ENCODE measurements at regions not wholly inside any gene's neighbourhood (a gene's known extent, or its start where the extent isn't known, plus 50 kb on each side); places are given as distances from the start of the nearest gene placed in this dataset.

DNA sequence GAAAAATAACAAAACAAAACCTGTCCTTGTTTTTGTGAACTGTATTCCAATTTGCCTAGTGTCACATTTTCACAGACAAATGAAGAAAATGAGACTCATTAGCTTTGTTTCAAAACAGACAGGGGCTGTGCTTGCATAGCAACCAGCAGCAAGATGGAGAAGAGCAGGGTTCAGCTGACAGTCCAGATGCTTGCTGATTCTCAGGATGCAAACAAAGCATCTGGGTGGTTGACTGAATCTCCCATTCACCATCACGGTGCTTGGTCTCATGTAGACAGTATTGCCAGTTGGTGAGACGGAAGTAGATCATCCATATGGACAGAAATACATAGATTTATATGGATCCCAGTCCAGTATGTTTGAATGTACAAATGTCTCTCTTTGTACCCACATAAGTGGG, 326.8 kb downstream of the CCDC85A start:
- intact Hi-C loops (cut with DNase I; ENCODE audit: low total_unique reads): no loop called here
- H3K27me3 ChIP-seq: no peaks in the 10 kb centered on the region
- H3K27ac ChIP-seq: no peak overlapping the region
- DNase-seq: no peak
- H3K4me1 ChIP-seq: no peaks in the 10 kb centered on the region
- H3K36me3 ChIP-seq: no peaks in the 10 kb centered on the region
- TF ChIP-seq, protein P1, sequence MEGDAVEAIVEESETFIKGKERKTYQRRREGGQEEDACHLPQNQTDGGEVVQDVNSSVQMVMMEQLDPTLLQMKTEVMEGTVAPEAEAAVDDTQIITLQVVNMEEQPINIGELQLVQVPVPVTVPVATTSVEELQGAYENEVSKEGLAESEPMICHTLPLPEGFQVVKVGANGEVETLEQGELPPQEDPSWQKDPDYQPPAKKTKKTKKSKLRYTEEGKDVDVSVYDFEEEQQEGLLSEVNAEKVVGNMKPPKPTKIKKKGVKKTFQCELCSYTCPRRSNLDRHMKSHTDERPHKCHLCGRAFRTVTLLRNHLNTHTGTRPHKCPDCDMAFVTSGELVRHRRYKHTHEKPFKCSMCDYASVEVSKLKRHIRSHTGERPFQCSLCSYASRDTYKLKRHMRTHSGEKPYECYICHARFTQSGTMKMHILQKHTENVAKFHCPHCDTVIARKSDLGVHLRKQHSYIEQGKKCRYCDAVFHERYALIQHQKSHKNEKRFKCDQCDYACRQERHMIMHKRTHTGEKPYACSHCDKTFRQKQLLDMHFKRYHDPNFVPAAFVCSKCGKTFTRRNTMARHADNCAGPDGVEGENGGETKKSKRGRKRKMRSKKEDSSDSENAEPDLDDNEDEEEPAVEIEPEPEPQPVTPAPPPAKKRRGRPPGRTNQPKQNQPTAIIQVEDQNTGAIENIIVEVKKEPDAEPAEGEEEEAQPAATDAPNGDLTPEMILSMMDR (IDR thresholded peaks at IDR 0.05): no peak
- no peaks in the 10 kb centered on the region for H3K9me3 ChIP-seq
- no peak overlapping the region for H3K4me3 ChIP-seq

DNA sequence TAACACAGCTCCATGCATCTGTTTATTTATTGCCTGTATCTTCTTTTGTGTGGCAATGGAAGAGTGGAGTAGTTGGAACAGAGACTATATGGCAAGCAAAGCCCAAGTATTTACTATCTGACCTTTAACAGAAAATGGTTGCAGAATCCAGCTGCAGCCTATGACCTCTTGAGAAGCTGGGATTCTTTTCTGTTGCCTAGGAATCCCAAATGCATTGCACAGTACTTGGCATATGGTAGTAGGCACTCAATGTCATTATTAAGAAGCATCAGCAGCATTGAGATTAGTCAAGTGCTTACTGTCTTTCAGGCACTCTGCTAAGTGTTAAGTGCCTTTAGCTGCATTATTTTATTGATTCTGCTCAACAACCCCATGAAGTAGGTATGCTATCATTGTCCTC, 331.6 kb downstream of the CCDC85A start:
- Histone ChIP-seq H3K9me3 (no peaks in the 10 kb centered on the region), H3K27me3 (no peaks in the 10 kb centered on the region), H3K4me1 (no peaks in the 10 kb centered on the region), H3K36me3 (no peaks in the 10 kb centered on the region), H3K4me3 (no peak overlapping the region), H3K27ac (no peak overlapping the region)
- TF ChIP-seq, protein P1 (IDR thresholded peaks at IDR 0.05): no peak
- intact Hi-C loops (cut with DNase I; ENCODE audit: low total_unique reads): no loop called here
- DNase-seq: no peak

DNA sequence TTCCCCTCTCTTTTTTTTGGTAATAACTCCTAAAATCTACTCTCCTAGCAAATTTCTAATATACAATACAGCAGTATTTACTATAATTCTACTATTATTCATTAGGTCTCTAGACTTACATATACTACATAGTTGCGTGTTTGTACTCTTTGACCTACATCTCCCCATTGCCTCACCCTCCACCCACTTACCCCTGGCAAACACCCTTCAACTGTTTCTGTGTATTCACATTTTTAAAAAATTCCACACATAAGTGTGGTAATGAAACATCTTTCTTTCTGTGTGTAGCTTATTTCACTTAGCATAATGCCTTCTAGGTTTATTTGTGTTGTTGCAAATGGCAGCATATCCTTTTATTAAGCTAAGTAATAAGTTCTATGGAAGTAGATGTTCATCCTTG, 336.0 kb downstream of the CCDC85A start:
- no peaks in the 10 kb centered on the region for H3K36me3 ChIP-seq
- no peaks in the 10 kb centered on the region for H3K9me3 ChIP-seq
- H3K4me3 ChIP-seq: no peak overlapping the region
- H3K4me1 ChIP-seq: no peaks in the 10 kb centered on the region
- no peak overlapping the region for H3K27ac ChIP-seq
- TF ChIP-seq, protein P1 (IDR thresholded peaks at IDR 0.05): no peak
- no peaks in the 10 kb centered on the region for H3K27me3 ChIP-seq
- DNase-seq: no peak
- intact Hi-C loops (cut with DNase I; ENCODE audit: low total_unique reads): no loop called here

DNA sequence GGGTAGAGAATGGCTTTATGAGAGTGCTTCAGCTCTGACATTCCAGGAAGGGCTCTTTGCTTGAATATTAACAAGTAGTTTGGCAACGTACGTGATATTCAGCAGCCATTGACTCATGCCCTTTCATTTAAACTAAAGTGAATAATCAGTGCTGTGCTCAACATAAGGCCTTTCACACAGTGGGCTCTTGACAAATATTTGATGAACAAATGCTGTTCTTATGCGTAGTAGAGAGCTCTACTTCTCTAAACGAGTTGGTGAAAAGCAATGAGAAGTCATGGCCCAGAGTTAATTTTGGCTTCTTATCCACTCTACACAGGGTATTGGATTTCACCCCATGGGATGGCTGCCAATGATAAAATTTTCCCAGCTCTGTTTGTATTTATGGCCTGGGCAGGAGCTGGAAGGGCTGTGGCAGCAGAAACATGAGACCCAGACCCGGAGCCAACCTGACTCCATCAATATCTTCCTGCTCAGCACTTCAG, 338.9 kb downstream of the CCDC85A start:
- Histone ChIP-seq H3K4me1 (no peaks in the 10 kb centered on the region), H3K36me3 (no peaks in the 10 kb centered on the region), H3K9me3 (no peaks in the 10 kb centered on the region), H3K27me3 (no peaks in the 10 kb centered on the region), H3K27ac (no peak overlapping the region), H3K4me3 (no peak overlapping the region)
- intact Hi-C loops (cut with DNase I; ENCODE audit: low total_unique reads): no loop called here
- no peak for DNase-seq
- TF ChIP-seq, protein P1 (IDR thresholded peaks at IDR 0.05): no peak

DNA sequence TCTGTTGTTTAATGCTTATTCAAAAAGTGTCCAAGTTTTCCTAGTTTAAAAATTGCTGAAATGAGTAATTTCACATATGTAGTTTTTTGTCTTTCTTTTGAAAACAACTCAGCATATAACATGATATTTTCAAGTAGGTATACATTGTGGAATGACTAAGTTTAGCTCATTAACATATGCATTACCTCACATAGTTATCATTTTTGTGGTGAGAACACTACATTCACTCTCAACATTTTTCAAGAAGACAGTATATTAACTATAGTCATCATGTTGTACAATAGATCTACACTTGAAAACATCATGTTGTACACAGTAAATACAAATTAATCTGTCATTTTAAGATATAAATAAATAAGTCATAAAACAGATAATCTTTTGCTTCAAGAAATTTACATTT, 340.0 kb downstream of the CCDC85A start:
- TF ChIP-seq, protein P1 (IDR thresholded peaks at IDR 0.05): no peak
- Histone ChIP-seq H3K27me3 (no peaks in the 10 kb centered on the region), H3K4me1 (no peaks in the 10 kb centered on the region), H3K27ac (no peak overlapping the region), H3K36me3 (no peaks in the 10 kb centered on the region), H3K9me3 (no peaks in the 10 kb centered on the region), H3K4me3 (no peak overlapping the region)
- DNase-seq: no peak
- intact Hi-C loops (cut with DNase I; ENCODE audit: low total_unique reads): no loop called here

Measured in tibial artery (tissue), 4 donors.